GM23338 (cell line): ENCODE measurements at regions not wholly inside any gene's neighbourhood (a gene's known extent, or its start where the extent isn't known, plus 50 kb on each side); places are given as distances from the start of the nearest gene placed in this dataset.

Experiments used
- ATAC-seq: fragments of 200-7000 bp; cut with Tn5 transposase; 3 replicates; pipeline ENCODE4 v1.9.1; 2020
- DNase-seq: peaks from one replicate; pipeline ENCODE4 v3.0.0-alpha.2; 2015; ENCODE audit warnings: low spot score
- H2AFZ ChIP-seq: fragments of 200-600 bp; sonication (generic); 2 replicates; pipeline ENCODE4 v1.8.0; 2016; ENCODE audit warnings: antibody characterized with exemption, mild to moderate bottlenecking, moderate library complexity
- H3F3A ChIP-seq: fragments of 200-600 bp; sonication (generic); replicated peaks from 2 replicates; pipeline ENCODE4 v1.8.0; 2017; ENCODE audit warnings: antibody characterized with exemption, mixed run types, low read depth
- H3K27ac ChIP-seq: fragments of 200-600 bp; sonication (generic); 2 replicates; pipeline ENCODE4 v1.6.1; 2016; ENCODE audit warnings: low read depth
- H3K27me3 ChIP-seq: fragments of 200-600 bp; sonication (generic); 2 replicates; pipeline ENCODE4 v1.8.0; 2016; ENCODE audit warnings: mild to moderate bottlenecking, mixed run types, moderate library complexity; ENCODE audit not compliant: insufficient read depth
- H3K36me3 ChIP-seq: fragments of 200-600 bp; sonication (generic); 2 replicates; pipeline ENCODE4 v1.8.0; 2016; ENCODE audit warnings: mild to moderate bottlenecking; ENCODE audit not compliant: insufficient read depth
- H3K4me1 ChIP-seq: fragments of 200-600 bp; sonication (generic); 2 replicates; pipeline ENCODE4 v1.8.0; 2016; ENCODE audit warnings: mild to moderate bottlenecking, moderate library complexity; ENCODE audit not compliant: insufficient read depth
- H3K4me2 ChIP-seq: fragments of 200-600 bp; sonication (generic); 2 replicates; pipeline ENCODE4 v1.7.1; 2017; ENCODE audit warnings: mixed run types
- H3K4me3 ChIP-seq: fragments of 200-600 bp; sonication (generic); 2 replicates; pipeline ENCODE4 v1.6.1; 2016; ENCODE audit warnings: mixed run types
- H3K79me2 ChIP-seq: fragments of 200-600 bp; sonication (generic); replicated peaks from 2 replicates; pipeline ENCODE4 v1.8.0; 2017; ENCODE audit warnings: mild to moderate bottlenecking; ENCODE audit not compliant: insufficient read depth
- H3K9me2 ChIP-seq: fragments of 200-600 bp; sonication (generic); 2 replicates; pipeline ENCODE4 v1.8.0; 2017; ENCODE audit not compliant: insufficient read depth
- H4K20me1 ChIP-seq: fragments of 200-600 bp; sonication (generic); replicated peaks from 2 replicates; pipeline ENCODE4 v1.8.0; 2017; ENCODE audit warnings: mild to moderate bottlenecking; ENCODE audit not compliant: insufficient read depth
- H3K27ac Mint-ChIP-seq: 2 replicates; pipeline ENCODE4 v1.8.0; 2020; ENCODE audit warnings: inconsistent platforms, mild to moderate bottlenecking, moderate library complexity, mixed read lengths
- H3K27me3 Mint-ChIP-seq: 3 replicates; pipeline ENCODE4 v1.8.0; 2022; ENCODE audit warnings: low read depth, mild to moderate bottlenecking, moderate library complexity, mixed read lengths, inconsistent platforms; ENCODE audit not compliant: insufficient read depth, poor library complexity
- H3K36me3 Mint-ChIP-seq: 3 replicates; pipeline ENCODE4 v1.8.0; 2021; ENCODE audit warnings: low read depth, mild to moderate bottlenecking, inconsistent platforms, moderate library complexity, mixed read lengths
- H3K4me1 Mint-ChIP-seq: 3 replicates; pipeline ENCODE4 v1.8.0; 2020; ENCODE audit warnings: mild to moderate bottlenecking, inconsistent platforms, mixed read lengths
- H3K4me3 Mint-ChIP-seq: 3 replicates; pipeline ENCODE4 v1.8.0; 2021; ENCODE audit warnings: moderate library complexity, mild to moderate bottlenecking, inconsistent platforms, mixed read lengths
- H3K9me3 Mint-ChIP-seq: 3 replicates; pipeline ENCODE4 v1.8.0; 2020; ENCODE audit warnings: moderate library complexity, mild to moderate bottlenecking, inconsistent platforms, mixed read lengths
- CREB1 ChIP-seq: fragments of 250-450 bp; sonication (Bioruptor Pico); IDR thresholded peaks from 2 replicates; pipeline ENCODE4 v1.5.0; 2020; ENCODE audit warnings: low read depth, mild to moderate bottlenecking, moderate library complexity
- CTCF ChIP-seq, 2 experiments: fragments of 200-600 bp in 1 of 2; sonication (generic) in 1 of 2; conservative IDR thresholded peaks; 2 replicates each; pipeline versions ENCODE4 v1.5.1 to v1.6.1; 2016 to 2017; ENCODE audit warnings: antibody characterized with exemption in 2 of 2, low read depth in 2 of 2, mild to moderate bottlenecking in 2 of 2, moderate library complexity in 1 of 2
- ETS1 ChIP-seq: IDR thresholded peaks from 2 replicates; pipeline ENCODE4 v1.6.1; 2016; ENCODE audit warnings: antibody characterized with exemption
- EZH2 ChIP-seq: fragments of 200-600 bp; sonication (generic); IDR thresholded peaks from one replicate; pipeline ENCODE4 v1.8.0; 2017; ENCODE audit warnings: antibody characterized with exemption, mild to moderate bottlenecking, low read depth; ENCODE audit not compliant: unreplicated experiment
- EZH2phosphoT487 ChIP-seq: fragments of 200-600 bp; sonication (generic); IDR thresholded peaks from one replicate; pipeline ENCODE4 v1.8.1; 2018; ENCODE audit warnings: antibody characterized with exemption; ENCODE audit not compliant: unreplicated experiment
- JUNB ChIP-seq: IDR thresholded peaks from one replicate; pipeline ENCODE4 v1.6.1; 2016; ENCODE audit warnings: antibody characterized with exemption; ENCODE audit not compliant: unreplicated experiment
- NANOG ChIP-seq: IDR thresholded peaks from 2 replicates; pipeline ENCODE4 v1.6.1; 2016; ENCODE audit warnings: antibody characterized with exemption, borderline replicate concordance
- POLR2AphosphoS5 ChIP-seq: IDR thresholded peaks from 2 replicates; pipeline ENCODE4 v1.6.1; 2016; ENCODE audit warnings: antibody characterized with exemption, low read depth
- REST ChIP-seq: IDR thresholded peaks from one replicate; pipeline ENCODE4 v1.6.1; 2018; ENCODE audit warnings: antibody characterized with exemption; ENCODE audit not compliant: unreplicated experiment
- STAT1 ChIP-seq: IDR thresholded peaks from one replicate; pipeline ENCODE4 v1.6.1; 2016; ENCODE audit warnings: antibody characterized with exemption; ENCODE audit not compliant: unreplicated experiment
- ZNF114 ChIP-seq: fragments of 250-450 bp; sonication (Bioruptor Pico); IDR thresholded peaks from 2 replicates; pipeline ENCODE4 v1.5.0; 2020; ENCODE audit warnings: mild to moderate bottlenecking, moderate library complexity
- ZNF331 ChIP-seq: fragments of 250-450 bp; sonication (Bioruptor Pico); IDR thresholded peaks from 2 replicates; pipeline ENCODE4 v1.5.0; 2020; ENCODE audit warnings: low read depth, mild to moderate bottlenecking, moderate library complexity

- TF ChIP-seq CTCF (conservative IDR thresholded peaks at IDR 0.05; ENCODE audit: low read depth in 2 of 2): no peak
- TF ChIP-seq REST: no peak
- no peak for TF ChIP-seq NANOG
- no peak for TF ChIP-seq EZH2
- TF ChIP-seq ZNF331: no peak
- TF ChIP-seq CREB1: no peak
- no peak for TF ChIP-seq EZH2phosphoT487
Observed at GRCh38 chr12:98182821-98183220, 332.6 kb upstream of the TMPO start (continued).

- H3K4me3 Mint-ChIP-seq: no peak overlapping the region
- H3K9me3 Mint-ChIP-seq: no peaks in the 10 kb centered on the region
- ATAC-seq (no peak), DNase-seq (no peak)
- H3K27ac ChIP-seq: no peak overlapping the region
- TF ChIP-seq POLR2AphosphoS5 (no peak), REST (no peak), STAT1 (no peak), CREB1 (no peak), JUNB (no peak), ZNF114 (CRISPR knock-in tag) (no peak), CTCF (conservative IDR thresholded peaks at IDR 0.05; ENCODE audit: low read depth in 2 of 2) (no peak), EZH2phosphoT487 (no peak), NANOG (no peak), ZNF331 (no peak), EZH2 (no peak), ETS1 (no peak)
- H4K20me1 ChIP-seq: no peaks in the 10 kb centered on the region
- H3K36me3 Mint-ChIP-seq: no peaks in the 10 kb centered on the region
- no peaks in the 10 kb centered on the region for H3F3A ChIP-seq
- H3K36me3 ChIP-seq: no peaks in the 10 kb centered on the region
- no peaks in the 10 kb centered on the region for H3K4me1 ChIP-seq
- no peaks in the 10 kb centered on the region for H3K4me1 Mint-ChIP-seq
- H3K4me2 ChIP-seq: no peak overlapping the region
- no peaks in the 10 kb centered on the region for H3K79me2 ChIP-seq
- no peak overlapping the region for H2AFZ ChIP-seq
- H3K9me2 ChIP-seq: no peaks in the 10 kb centered on the region
- H3K27me3 Mint-ChIP-seq: no peaks in the 10 kb centered on the region
- H3K4me3 ChIP-seq: no peak overlapping the region
- no peak overlapping the region for H3K27ac Mint-ChIP-seq
- no peaks in the 10 kb centered on the region for H3K27me3 ChIP-seq
Observed at GRCh38 chr12:98185606-98186005, 329.8 kb upstream of the TMPO start.
